ENCODE measurements at regions not wholly inside any gene's neighbourhood (a gene's known extent, or its start where the extent isn't known, plus 50 kb on each side); places are given as distances from the start of the nearest gene placed in this dataset.
A peak's percentile ranks its signal among the peaks of the same experiment; 100 is the strongest.

DNA sequence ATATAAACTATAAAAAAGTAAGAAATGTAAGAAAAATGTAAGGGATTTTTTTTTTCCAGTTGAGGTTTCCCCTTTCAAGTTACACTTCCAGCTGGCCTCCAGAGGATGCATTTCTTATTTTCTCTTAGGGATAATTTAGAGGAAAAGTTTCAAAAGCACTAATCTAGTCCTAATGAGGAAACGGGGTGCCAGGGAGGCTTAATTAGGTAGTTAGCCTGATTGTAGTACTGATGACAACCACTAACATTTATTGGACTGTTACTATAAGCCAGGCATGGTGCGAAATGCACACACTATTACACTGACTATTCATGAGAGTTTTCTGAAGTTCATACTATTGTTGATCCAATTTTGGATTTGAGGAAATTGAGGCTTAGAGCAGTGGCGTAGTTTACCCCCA lies 290.8 kb upstream of the FMN2 start:
- Histone ChIP-seq H3K27ac (peak overlapping the region; percentile 22 to 46), H3K36me3 (no peaks in the 10 kb centered on the region), H3K27me3 (no peaks in the 10 kb centered on the region), H3K9me3 (no peaks in the 10 kb centered on the region), H3K4me3 (no peak overlapping the region), H3K4me1 (no peaks in the 10 kb centered on the region)
- TF ChIP-seq, protein P1, sequence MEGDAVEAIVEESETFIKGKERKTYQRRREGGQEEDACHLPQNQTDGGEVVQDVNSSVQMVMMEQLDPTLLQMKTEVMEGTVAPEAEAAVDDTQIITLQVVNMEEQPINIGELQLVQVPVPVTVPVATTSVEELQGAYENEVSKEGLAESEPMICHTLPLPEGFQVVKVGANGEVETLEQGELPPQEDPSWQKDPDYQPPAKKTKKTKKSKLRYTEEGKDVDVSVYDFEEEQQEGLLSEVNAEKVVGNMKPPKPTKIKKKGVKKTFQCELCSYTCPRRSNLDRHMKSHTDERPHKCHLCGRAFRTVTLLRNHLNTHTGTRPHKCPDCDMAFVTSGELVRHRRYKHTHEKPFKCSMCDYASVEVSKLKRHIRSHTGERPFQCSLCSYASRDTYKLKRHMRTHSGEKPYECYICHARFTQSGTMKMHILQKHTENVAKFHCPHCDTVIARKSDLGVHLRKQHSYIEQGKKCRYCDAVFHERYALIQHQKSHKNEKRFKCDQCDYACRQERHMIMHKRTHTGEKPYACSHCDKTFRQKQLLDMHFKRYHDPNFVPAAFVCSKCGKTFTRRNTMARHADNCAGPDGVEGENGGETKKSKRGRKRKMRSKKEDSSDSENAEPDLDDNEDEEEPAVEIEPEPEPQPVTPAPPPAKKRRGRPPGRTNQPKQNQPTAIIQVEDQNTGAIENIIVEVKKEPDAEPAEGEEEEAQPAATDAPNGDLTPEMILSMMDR (IDR thresholded peaks at IDR 0.05) = no peak
- TF ChIP-seq POLR2A (IDR thresholded peaks at IDR 0.05) (no peak), POLR2AphosphoS5 (IDR thresholded peaks at IDR 0.05) (no peak)
- intact Hi-C loops (cut with DNase I; ENCODE audit: low total_unique reads) = no loop called here
- DNase-seq (ENCODE audit: low spot score in 2 of 2) = no peak

GRCh38 chr1:239802275-239802674 lies 289.4 kb upstream of the FMN2 start:
- H3K9me3 ChIP-seq = no peaks in the 10 kb centered on the region
- no peaks in the 10 kb centered on the region for H3K4me1 ChIP-seq
- DNase-seq (ENCODE audit: low spot score in 2 of 2) = no peak
- H3K27ac ChIP-seq = peak overlapping the region in 1 of 2 donors; percentile 48
- no peak overlapping the region for H3K4me3 ChIP-seq
- no peaks in the 10 kb centered on the region for H3K36me3 ChIP-seq
- no peak for TF ChIP-seq POLR2A (IDR thresholded peaks at IDR 0.05)
- TF ChIP-seq, protein P1 (IDR thresholded peaks at IDR 0.05) = no peak
- intact Hi-C loops (cut with DNase I; ENCODE audit: low total_unique reads) = no loop called here
- H3K27me3 ChIP-seq = no peaks in the 10 kb centered on the region

DNA sequence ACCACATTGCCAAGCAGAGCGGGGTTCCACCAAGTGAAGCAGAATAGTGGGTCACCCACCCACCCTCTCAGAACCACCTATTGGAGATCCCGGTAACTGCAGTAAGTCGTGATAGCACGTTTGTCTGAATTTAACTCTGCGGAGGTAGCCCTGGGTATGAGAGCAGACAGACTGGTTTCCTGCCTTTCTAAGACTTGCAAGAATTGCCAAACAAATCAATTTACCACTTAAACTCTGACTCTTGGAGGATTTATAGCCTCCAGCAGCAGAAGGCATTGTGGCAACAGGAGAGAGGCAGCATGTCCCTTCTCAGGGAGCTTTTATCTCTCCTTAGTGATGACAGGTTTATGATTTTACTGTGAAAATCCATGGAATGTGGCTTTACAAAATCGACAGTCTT lies 287.9 kb upstream of the FMN2 start:
- no peak for TF ChIP-seq POLR2AphosphoS5 (IDR thresholded peaks at IDR 0.05)
- TF ChIP-seq, protein P1 (IDR thresholded peaks at IDR 0.05) = no peak
- TF ChIP-seq POLR2A (IDR thresholded peaks at IDR 0.05) = no peak
- no peaks in the 10 kb centered on the region for H3K27me3 ChIP-seq
- no peak overlapping the region for H3K27ac ChIP-seq
- no peak for DNase-seq (ENCODE audit: low spot score in 2 of 2)
- no peaks in the 10 kb centered on the region for H3K36me3 ChIP-seq
- intact Hi-C loops (cut with DNase I; ENCODE audit: low total_unique reads) = no loop called here
- no peaks in the 10 kb centered on the region for H3K9me3 ChIP-seq
- no peak overlapping the region for H3K4me3 ChIP-seq
- no peaks in the 10 kb centered on the region for H3K4me1 ChIP-seq

DNA sequence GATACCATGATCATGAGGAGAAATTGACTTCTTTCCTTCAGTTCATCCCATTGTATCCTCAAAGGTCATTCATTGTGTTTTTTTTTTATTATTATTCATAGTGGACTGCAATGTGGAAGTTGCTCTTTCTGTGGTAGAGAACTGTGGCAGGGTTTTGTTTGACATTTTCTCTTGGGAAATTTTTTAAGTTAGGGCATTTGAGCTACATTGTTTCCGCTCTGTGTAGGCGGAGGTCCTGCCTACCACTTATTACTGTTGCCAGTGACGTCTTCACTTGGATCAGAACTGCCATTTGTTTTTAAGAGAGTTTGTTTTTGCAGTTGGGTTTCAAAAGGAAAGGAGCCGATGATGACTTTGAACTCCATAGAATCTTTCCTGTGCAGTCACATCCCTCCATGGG lies 287.4 kb upstream of the FMN2 start:
- no peaks in the 10 kb centered on the region for H3K27me3 ChIP-seq
- H3K36me3 ChIP-seq = no peaks in the 10 kb centered on the region
- intact Hi-C loops (cut with DNase I; ENCODE audit: low total_unique reads) = no loop called here
- no peak overlapping the region for H3K27ac ChIP-seq
- no peak overlapping the region for H3K4me3 ChIP-seq
- DNase-seq (ENCODE audit: low spot score in 2 of 2) = no peak
- no peak for TF ChIP-seq POLR2AphosphoS5 (IDR thresholded peaks at IDR 0.05)
- H3K4me1 ChIP-seq = no peaks in the 10 kb centered on the region
- no peaks in the 10 kb centered on the region for H3K9me3 ChIP-seq

DNA sequence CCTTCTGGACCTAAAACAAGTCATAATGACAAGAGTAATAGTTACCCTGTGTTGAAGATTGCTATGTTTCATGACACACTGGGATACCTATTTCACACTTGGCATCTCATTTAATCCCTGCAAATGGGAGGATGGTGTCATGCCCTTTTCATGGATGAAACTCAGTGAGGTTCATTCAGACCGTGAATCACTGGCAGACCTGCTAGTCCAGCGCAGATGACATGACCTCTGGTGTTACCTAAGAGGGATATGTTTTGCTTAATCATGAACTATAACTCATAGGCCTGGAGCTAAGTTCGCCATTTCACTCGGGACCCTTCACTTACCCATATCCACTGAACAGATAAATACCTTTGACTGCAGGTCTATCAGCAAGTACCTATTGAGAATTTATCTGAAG lies 286.6 kb upstream of the FMN2 start:
- Histone ChIP-seq H3K9me3 (no peaks in the 10 kb centered on the region), H3K4me1 (no peaks in the 10 kb centered on the region), H3K27me3 (no peaks in the 10 kb centered on the region), H3K36me3 (no peaks in the 10 kb centered on the region), H3K27ac (no peak overlapping the region), H3K4me3 (no peak overlapping the region)
- TF ChIP-seq, protein P1 (IDR thresholded peaks at IDR 0.05) = no peak
- intact Hi-C loops (cut with DNase I; ENCODE audit: low total_unique reads) = no loop called here
- no peak for DNase-seq (ENCODE audit: low spot score in 2 of 2)

All from breast epithelium (tissue), 4 donors.